Endothelial cell of umbilical vein (primary cell): ENCODE measurements at regions not wholly inside any gene's neighbourhood (a gene's known extent, or its start where the extent isn't known, plus 50 kb on each side); places are given as distances from the start of the nearest gene placed in this dataset.

Experiments used
- EZH2 ChIP-seq: IDR thresholded peaks from 2 replicates; pipeline ENCODE4 v1.6.1; 2012; ENCODE audit warnings: borderline replicate concordance, low read depth, mild to moderate bottlenecking, moderate library complexity, low read length, inconsistent platforms; ENCODE audit not compliant: severe bottlenecking
- FOS ChIP-seq: IDR thresholded peaks from 2 replicates; pipeline ENCODE4 v1.6.1; 2011; ENCODE audit warnings: mild to moderate bottlenecking, low read length, moderate library complexity, borderline replicate concordance; ENCODE audit not compliant: insufficient read depth
- JUN ChIP-seq: IDR thresholded peaks from 2 replicates; pipeline ENCODE4 v1.6.1; 2011; ENCODE audit warnings: borderline replicate concordance, low read depth; ENCODE audit not compliant: insufficient read length, insufficient read depth
- POLR2A ChIP-seq: IDR thresholded peaks from 2 replicates; pipeline ENCODE4 v1.6.1; 2012; ENCODE audit warnings: low read depth, mild to moderate bottlenecking, control low read depth, low read length
- POLR2AphosphoS5 ChIP-seq: IDR thresholded peaks from 2 replicates; pipeline ENCODE4 v1.6.1; 2012; ENCODE audit warnings: low read depth, mild to moderate bottlenecking, control low read depth, low read length, moderate library complexity; ENCODE audit not compliant: insufficient read depth
- TF ChIP-seq, protein P1 (sequence below), 2 donors: IDR thresholded peaks; 1 replicate in 1 of 2; 2 replicates in 1 of 2; pipeline ENCODE4 v1.5.1; 2011; ENCODE audit warnings: low read length in 2 of 2, mild to moderate bottlenecking in 2 of 2, moderate library complexity in 2 of 2, control low read depth in 1 of 2, inconsistent platforms in 1 of 2, low read depth in 1 of 2; ENCODE audit not compliant: insufficient read depth in 1 of 2; ENCODE audit errors: extremely low read depth in 1 of 2
- TF ChIP-seq, protein P2 (sequence below): IDR thresholded peaks from 2 replicates; pipeline ENCODE4 v1.6.1; 2011; ENCODE audit not compliant: insufficient read depth, insufficient read length

DNA sequence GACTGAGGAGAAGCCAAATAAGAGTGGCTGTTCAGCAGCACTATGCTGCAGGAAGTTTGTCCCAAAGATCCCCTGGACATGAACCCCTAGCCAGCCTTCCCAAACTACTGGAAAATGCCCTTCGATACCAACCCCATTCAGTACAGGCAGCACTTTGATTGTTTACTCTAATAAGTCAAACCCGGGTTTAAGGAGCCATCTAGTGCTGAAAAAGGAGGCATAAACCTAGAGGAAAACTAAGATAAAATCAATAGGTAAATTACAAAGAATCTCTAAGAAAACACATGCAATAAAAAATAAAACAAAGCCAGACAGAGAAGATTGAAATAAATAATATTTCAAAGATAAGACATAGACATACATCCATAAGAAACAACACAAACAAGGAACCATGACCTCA lies 771.6 kb downstream of the RPS29 start:
- TF ChIP-seq POLR2AphosphoS5 (no peak), EZH2 (no peak), POLR2A (no peak), JUN (no peak), FOS (no peak)
- TF ChIP-seq, protein P1, sequence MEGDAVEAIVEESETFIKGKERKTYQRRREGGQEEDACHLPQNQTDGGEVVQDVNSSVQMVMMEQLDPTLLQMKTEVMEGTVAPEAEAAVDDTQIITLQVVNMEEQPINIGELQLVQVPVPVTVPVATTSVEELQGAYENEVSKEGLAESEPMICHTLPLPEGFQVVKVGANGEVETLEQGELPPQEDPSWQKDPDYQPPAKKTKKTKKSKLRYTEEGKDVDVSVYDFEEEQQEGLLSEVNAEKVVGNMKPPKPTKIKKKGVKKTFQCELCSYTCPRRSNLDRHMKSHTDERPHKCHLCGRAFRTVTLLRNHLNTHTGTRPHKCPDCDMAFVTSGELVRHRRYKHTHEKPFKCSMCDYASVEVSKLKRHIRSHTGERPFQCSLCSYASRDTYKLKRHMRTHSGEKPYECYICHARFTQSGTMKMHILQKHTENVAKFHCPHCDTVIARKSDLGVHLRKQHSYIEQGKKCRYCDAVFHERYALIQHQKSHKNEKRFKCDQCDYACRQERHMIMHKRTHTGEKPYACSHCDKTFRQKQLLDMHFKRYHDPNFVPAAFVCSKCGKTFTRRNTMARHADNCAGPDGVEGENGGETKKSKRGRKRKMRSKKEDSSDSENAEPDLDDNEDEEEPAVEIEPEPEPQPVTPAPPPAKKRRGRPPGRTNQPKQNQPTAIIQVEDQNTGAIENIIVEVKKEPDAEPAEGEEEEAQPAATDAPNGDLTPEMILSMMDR (IDR thresholded peaks at IDR 0.05; ENCODE audit: extremely low read depth in 1 of 2, insufficient read depth in 1 of 2, low read depth in 1 of 2, low read length in 2 of 2), result no peak
- TF ChIP-seq, protein P2, sequence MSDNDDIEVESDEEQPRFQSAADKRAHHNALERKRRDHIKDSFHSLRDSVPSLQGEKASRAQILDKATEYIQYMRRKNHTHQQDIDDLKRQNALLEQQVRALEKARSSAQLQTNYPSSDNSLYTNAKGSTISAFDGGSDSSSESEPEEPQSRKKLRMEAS, result no peak
